ENCODE measurements at regions not wholly inside any gene's neighbourhood (a gene's known extent, or its start where the extent isn't known, plus 50 kb on each side); places are given as distances from the start of the nearest gene placed in this dataset.

DNA sequence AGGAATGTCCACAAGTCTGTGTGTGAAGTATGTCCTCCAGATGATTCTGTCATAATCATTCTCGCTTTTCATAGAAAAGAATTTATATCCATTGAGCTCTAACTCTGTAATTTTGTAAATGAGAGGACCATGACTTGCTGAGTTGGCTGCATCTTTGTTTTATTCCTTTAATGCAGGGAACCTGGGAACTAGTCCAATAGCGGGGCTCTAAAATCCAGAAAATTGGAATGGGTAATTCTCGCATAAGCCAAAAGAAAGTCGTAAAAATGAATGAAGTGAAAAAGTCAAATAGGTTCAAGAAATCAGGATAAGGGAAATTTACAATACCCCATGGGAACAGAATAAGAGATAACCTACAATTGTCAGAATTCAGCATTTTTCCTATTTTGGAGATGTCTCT, 232.5 kb downstream of the RAB38 start:
- TF ChIP-seq EZH2phosphoT487 (IDR thresholded peaks at IDR 0.05; ENCODE audit: borderline replicate concordance) (no peak), CTCF (conservative IDR thresholded peaks at IDR 0.05; ENCODE audit: low read length) (no peak)
